ENCODE measurements at regions not wholly inside any gene's neighbourhood (a gene's known extent, or its start where the extent isn't known, plus 50 kb on each side); places are given as distances from the start of the nearest gene placed in this dataset.
"Not testable (repeated sequence)": the region's sequence is repeated elsewhere in the genome, so short reads cannot be mapped to it uniquely, and the experiment has no call there.

DNA sequence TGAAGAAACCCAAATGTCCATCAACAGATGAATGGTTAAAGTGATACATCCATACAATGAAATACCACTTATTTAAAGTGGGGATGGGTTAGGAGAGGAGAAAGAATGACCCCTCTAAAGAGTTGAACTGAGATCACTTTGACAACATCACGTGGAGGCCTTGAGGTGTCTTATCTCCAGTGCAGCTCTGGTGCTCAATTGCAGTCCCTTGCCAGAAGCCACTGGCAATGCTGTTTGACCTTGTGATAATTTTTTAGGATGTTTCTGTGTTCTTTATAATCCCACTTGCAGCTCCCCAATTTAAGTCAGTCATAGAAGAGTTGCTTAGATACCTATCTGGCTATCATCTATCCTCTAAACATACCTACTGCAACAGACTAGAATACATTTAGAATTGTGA, 167.6 kb downstream of the ZNF648 start:
- Histone ChIP-seq H4K5ac (ENCODE audit: low read length) (no peak overlapping the region), H3K4ac (ENCODE audit: low read depth, low read length) (no peak overlapping the region), H2BK5ac (ENCODE audit: low read length) (no peak overlapping the region), H3K4me1 (ENCODE audit: control insufficient read depth, low read depth, low read length) (no peaks in the 10 kb centered on the region), H3K79me1 (ENCODE audit: low read length) (no peaks in the 10 kb centered on the region), H2BK120ac (ENCODE audit: low read depth, low read length) (no peak overlapping the region), H3K23ac (ENCODE audit: low read length) (no peak overlapping the region), H3K27me3 (ENCODE audit: insufficient read depth, low read length, poor library complexity) (no peaks in the 10 kb centered on the region), H3K4me3 (ENCODE audit: low read length) (no peak overlapping the region), H2BK15ac (replicated peaks; ENCODE audit: low read depth) (no peak overlapping the region), H3K27ac (ENCODE audit: low read depth, low read length) (no peak overlapping the region), H3K9ac (ENCODE audit: low read length) (no peak overlapping the region), H3K56ac (ENCODE audit: low read length) (no peak overlapping the region), H4K8ac (ENCODE audit: low read depth, low read length) (no peak overlapping the region), H2AK5ac (ENCODE audit: low read length) (no peak overlapping the region), H3K4me2 (ENCODE audit: low read length) (no peak overlapping the region), H3K36me3 (ENCODE audit: control insufficient read depth, insufficient read depth, low read length) (no peaks in the 10 kb centered on the region), H3K79me2 (ENCODE audit: control insufficient read depth, insufficient read depth, low read length) (no peaks in the 10 kb centered on the region), H3K18ac (ENCODE audit: low read length) (no peak overlapping the region)
- DNase-seq: no peak
- no CpG with 5 or more reads among the region's 1 CpG for WGBS (ENCODE audit: extremely low coverage, insufficient coverage, low lambda C conversion rate)

DNA sequence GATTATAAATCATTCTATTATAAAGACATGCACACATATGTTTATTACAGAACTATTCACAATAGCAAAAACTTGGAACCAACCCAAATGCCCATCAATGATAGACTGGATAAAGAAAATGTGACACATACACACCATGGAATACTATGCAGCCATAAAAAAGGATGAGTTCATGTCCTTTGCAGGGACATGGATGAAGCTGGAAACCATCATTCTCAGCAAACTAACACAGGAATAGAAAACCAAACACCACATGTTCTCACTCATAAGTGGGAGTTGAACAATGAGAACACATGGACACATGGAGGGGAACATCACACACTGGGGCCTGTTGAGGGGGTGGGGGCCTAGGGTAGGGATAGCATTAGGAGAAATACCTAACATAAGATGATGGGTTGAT, 168.4 kb downstream of the ZNF648 start:
- H2BK5ac ChIP-seq (ENCODE audit: low read length); H4K5ac ChIP-seq (ENCODE audit: low read length); H3K79me2 ChIP-seq (ENCODE audit: control insufficient read depth, insufficient read depth, low read length); H3K4me1 ChIP-seq (ENCODE audit: control insufficient read depth, low read depth, low read length); H3K56ac ChIP-seq (ENCODE audit: low read length); H2BK15ac ChIP-seq (replicated peaks; ENCODE audit: low read depth); H4K8ac ChIP-seq (ENCODE audit: low read depth, low read length); H3K9ac ChIP-seq (ENCODE audit: low read length); H3K4me3 ChIP-seq (ENCODE audit: low read length); H2AK5ac ChIP-seq (ENCODE audit: low read length); H3K4me2 ChIP-seq (ENCODE audit: low read length); H3K79me1 ChIP-seq (ENCODE audit: low read length); H3K36me3 ChIP-seq (ENCODE audit: control insufficient read depth, insufficient read depth, low read length); H3K27me3 ChIP-seq (ENCODE audit: insufficient read depth, low read length, poor library complexity); H3K4ac ChIP-seq (ENCODE audit: low read depth, low read length); H3K18ac ChIP-seq (ENCODE audit: low read length); H2BK120ac ChIP-seq (ENCODE audit: low read depth, low read length); H3K23ac ChIP-seq (ENCODE audit: low read length); DNase-seq; H3K27ac ChIP-seq (ENCODE audit: low read depth, low read length): not testable (repeated sequence)

DNA sequence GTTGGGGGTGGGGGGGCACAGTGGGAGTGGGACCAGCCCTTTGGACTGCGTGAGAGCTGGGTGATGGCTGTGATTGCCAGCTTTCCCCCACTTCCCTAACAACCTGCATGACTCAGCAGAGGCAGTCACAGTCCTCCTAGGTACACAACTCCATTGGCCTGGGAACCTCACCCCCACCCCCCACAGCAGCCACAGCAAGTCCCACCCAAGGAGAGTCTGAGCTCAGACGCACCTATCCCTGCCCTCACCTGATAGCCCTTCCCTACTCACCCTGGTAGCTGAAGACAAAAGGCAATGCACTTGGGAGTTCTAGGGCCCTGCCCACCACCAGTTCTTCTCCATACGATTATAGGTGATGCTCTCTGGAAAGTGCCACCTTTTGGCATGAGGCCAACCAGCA, 188.9 kb downstream of the ZNF648 start:
- Histone ChIP-seq H2BK15ac (replicated peaks; ENCODE audit: low read depth) (no peak overlapping the region), H2BK120ac (ENCODE audit: low read depth, low read length) (no peak overlapping the region), H2AK5ac (ENCODE audit: low read length) (no peak overlapping the region), H4K8ac (ENCODE audit: low read depth, low read length) (no peak overlapping the region), H3K9ac (ENCODE audit: low read length) (no peak overlapping the region), H3K27ac (ENCODE audit: low read depth, low read length) (no peak overlapping the region), H4K5ac (ENCODE audit: low read length) (no peak overlapping the region), H3K79me2 (ENCODE audit: control insufficient read depth, insufficient read depth, low read length) (no peaks in the 10 kb centered on the region), H3K23ac (ENCODE audit: low read length) (no peak overlapping the region), H3K56ac (ENCODE audit: low read length) (no peak overlapping the region), H3K4me2 (ENCODE audit: low read length) (no peak overlapping the region), H3K4me1 (ENCODE audit: control insufficient read depth, low read depth, low read length) (no peaks in the 10 kb centered on the region), H3K18ac (ENCODE audit: low read length) (no peak overlapping the region), H2BK5ac (ENCODE audit: low read length) (no peak overlapping the region), H3K27me3 (ENCODE audit: insufficient read depth, low read length, poor library complexity) (no peaks in the 10 kb centered on the region), H3K79me1 (ENCODE audit: low read length) (no peaks in the 10 kb centered on the region), H3K36me3 (ENCODE audit: control insufficient read depth, insufficient read depth, low read length) (no peaks in the 10 kb centered on the region), H3K4me3 (ENCODE audit: low read length) (no peak overlapping the region), H3K4ac (ENCODE audit: low read depth, low read length) (no peak overlapping the region)
- DNase-seq: no peak
- no CpG with 5 or more reads among the region's 3 CpGs for whole genome bisulfite sequencing (ENCODE audit: extremely low coverage, insufficient coverage, low lambda C conversion rate)

DNA sequence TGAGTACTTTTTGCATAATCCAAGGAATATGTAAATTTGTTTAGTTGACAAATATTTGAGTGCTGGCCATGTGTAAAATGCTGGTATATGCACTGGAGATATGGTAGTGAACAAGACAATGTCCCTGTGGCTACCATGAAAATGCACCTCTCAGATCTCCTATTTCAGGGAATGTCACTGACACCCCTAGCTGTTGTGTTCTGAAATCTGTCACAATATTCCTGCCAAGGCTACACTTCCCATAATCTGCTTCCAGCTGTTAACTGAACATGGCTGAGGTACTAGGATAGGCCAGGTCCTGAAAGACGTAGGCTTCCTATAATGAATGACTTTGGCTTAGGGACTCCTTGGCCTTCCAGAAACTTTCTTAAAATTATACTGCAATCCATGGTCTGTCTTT, 197.8 kb downstream of the ZNF648 start:
- H3K23ac ChIP-seq (ENCODE audit: low read length): no peak overlapping the region
- no CpG with 5 or more reads among the region's 1 CpG for WGBS (ENCODE audit: extremely low coverage, insufficient coverage, low lambda C conversion rate)
- no peaks in the 10 kb centered on the region for H3K79me1 ChIP-seq (ENCODE audit: low read length)
- no peak overlapping the region for H2BK5ac ChIP-seq (ENCODE audit: low read length)
- no peak for DNase-seq
- no peaks in the 10 kb centered on the region for H3K27me3 ChIP-seq (ENCODE audit: insufficient read depth, low read length, poor library complexity)
- no peak overlapping the region for H3K18ac ChIP-seq (ENCODE audit: low read length)
- H3K4ac ChIP-seq (ENCODE audit: low read depth, low read length): no peak overlapping the region
- H3K4me2 ChIP-seq (ENCODE audit: low read length): no peak overlapping the region
- H2BK120ac ChIP-seq (ENCODE audit: low read depth, low read length): no peak overlapping the region
- H2AK5ac ChIP-seq (ENCODE audit: low read length): no peak overlapping the region
- no peak overlapping the region for H3K9ac ChIP-seq (ENCODE audit: low read length)
- no peak overlapping the region for H3K27ac ChIP-seq (ENCODE audit: low read depth, low read length)
- no peaks in the 10 kb centered on the region for H3K4me1 ChIP-seq (ENCODE audit: control insufficient read depth, low read depth, low read length)
- H3K4me3 ChIP-seq (ENCODE audit: low read length): no peak overlapping the region
- no peak overlapping the region for H2BK15ac ChIP-seq (replicated peaks; ENCODE audit: low read depth)
- no peaks in the 10 kb centered on the region for H3K36me3 ChIP-seq (ENCODE audit: control insufficient read depth, insufficient read depth, low read length)
- no peak overlapping the region for H3K56ac ChIP-seq (ENCODE audit: low read length)
- no peak overlapping the region for H4K8ac ChIP-seq (ENCODE audit: low read depth, low read length)
- no peak overlapping the region for H4K5ac ChIP-seq (ENCODE audit: low read length)
- H3K79me2 ChIP-seq (ENCODE audit: control insufficient read depth, insufficient read depth, low read length): no peaks in the 10 kb centered on the region

DNA sequence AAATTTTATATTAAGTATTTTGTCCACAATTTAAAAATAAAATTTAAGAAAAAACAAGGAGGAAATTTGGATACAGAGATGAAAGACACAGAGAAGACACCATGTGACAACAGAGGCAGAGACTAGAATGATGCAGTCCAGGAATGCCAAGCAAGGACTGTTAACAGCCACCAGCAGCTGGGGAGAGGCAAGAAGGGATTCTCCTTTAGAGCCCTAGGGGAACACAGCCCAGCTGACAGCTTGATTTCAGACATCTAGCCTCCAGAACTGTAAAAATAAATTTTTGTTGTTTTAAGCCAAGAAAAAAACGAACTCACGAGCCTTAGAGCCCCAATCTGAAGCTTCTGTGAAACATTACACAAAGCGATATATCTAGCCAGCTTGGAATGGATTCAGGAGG, 198.5 kb downstream of the ZNF648 start:
- Histone ChIP-seq H2AK5ac (ENCODE audit: low read length) (no peak overlapping the region), H3K4ac (ENCODE audit: low read depth, low read length) (no peak overlapping the region), H3K79me2 (ENCODE audit: control insufficient read depth, insufficient read depth, low read length) (no peaks in the 10 kb centered on the region), H3K36me3 (ENCODE audit: control insufficient read depth, insufficient read depth, low read length) (no peaks in the 10 kb centered on the region), H2BK120ac (ENCODE audit: low read depth, low read length) (no peak overlapping the region), H3K18ac (ENCODE audit: low read length) (no peak overlapping the region), H3K9ac (ENCODE audit: low read length) (no peak overlapping the region), H3K4me3 (ENCODE audit: low read length) (no peak overlapping the region), H2BK5ac (ENCODE audit: low read length) (no peak overlapping the region), H3K27ac (ENCODE audit: low read depth, low read length) (no peak overlapping the region), H3K4me2 (ENCODE audit: low read length) (no peak overlapping the region), H3K79me1 (ENCODE audit: low read length) (no peaks in the 10 kb centered on the region), H3K56ac (ENCODE audit: low read length) (no peak overlapping the region), H4K5ac (ENCODE audit: low read length) (no peak overlapping the region), H3K27me3 (ENCODE audit: insufficient read depth, low read length, poor library complexity) (no peaks in the 10 kb centered on the region), H3K4me1 (ENCODE audit: control insufficient read depth, low read depth, low read length) (no peaks in the 10 kb centered on the region), H4K8ac (ENCODE audit: low read depth, low read length) (no peak overlapping the region), H2BK15ac (replicated peaks; ENCODE audit: low read depth) (no peak overlapping the region), H3K23ac (ENCODE audit: low read length) (no peak overlapping the region)
- DNase-seq: no peak
- no CpG with 5 or more reads among the region's 3 CpGs for WGBS (ENCODE audit: extremely low coverage, insufficient coverage, low lambda C conversion rate)

DNA sequence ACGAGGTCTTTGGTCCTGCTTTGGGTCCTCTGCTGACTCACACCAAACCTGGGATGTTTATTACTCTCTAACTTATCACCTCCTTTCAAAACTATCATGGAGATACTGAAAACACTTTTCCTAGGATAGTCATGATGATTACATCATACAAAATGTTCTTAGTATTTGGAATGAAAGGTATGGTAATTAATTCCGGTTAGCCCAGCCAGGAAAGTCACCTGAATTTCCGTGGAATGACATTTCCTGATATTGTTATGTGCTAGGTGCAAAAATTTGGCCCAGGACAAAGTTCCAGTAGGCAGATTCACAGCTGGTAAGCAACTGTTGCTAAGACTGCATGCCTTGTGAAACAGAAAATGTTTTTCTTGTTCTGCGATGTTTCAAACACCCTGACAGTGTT, 203.4 kb downstream of the ZNF648 start:
- no CpG with 5 or more reads among the region's 4 CpGs for WGBS (ENCODE audit: extremely low coverage, insufficient coverage, low lambda C conversion rate)

More for the DNA sequence above, 203.4 kb downstream of the ZNF648 start:
- Histone ChIP-seq H3K4me1 (ENCODE audit: control insufficient read depth, low read depth, low read length) (no peaks in the 10 kb centered on the region), H3K56ac (ENCODE audit: low read length) (no peak overlapping the region), H3K79me2 (ENCODE audit: control insufficient read depth, insufficient read depth, low read length) (no peaks in the 10 kb centered on the region), H3K4me2 (ENCODE audit: low read length) (no peak overlapping the region), H3K36me3 (ENCODE audit: control insufficient read depth, insufficient read depth, low read length) (no peaks in the 10 kb centered on the region), H2BK15ac (replicated peaks; ENCODE audit: low read depth) (no peak overlapping the region), H4K8ac (ENCODE audit: low read depth, low read length) (no peak overlapping the region), H3K27ac (ENCODE audit: low read depth, low read length) (no peak overlapping the region), H3K79me1 (ENCODE audit: low read length) (no peaks in the 10 kb centered on the region), H3K4me3 (ENCODE audit: low read length) (no peak overlapping the region), H2BK120ac (ENCODE audit: low read depth, low read length) (no peak overlapping the region), H2AK5ac (ENCODE audit: low read length) (no peak overlapping the region), H2BK5ac (ENCODE audit: low read length) (no peak overlapping the region), H3K23ac (ENCODE audit: low read length) (no peak overlapping the region), H3K18ac (ENCODE audit: low read length) (no peak overlapping the region), H3K9ac (ENCODE audit: low read length) (no peak overlapping the region), H3K27me3 (ENCODE audit: insufficient read depth, low read length, poor library complexity) (no peaks in the 10 kb centered on the region), H4K5ac (ENCODE audit: low read length) (no peak overlapping the region), H3K4ac (ENCODE audit: low read depth, low read length) (no peak overlapping the region)
- no peak for DNase-seq

Data from mesendoderm (in vitro differentiated cells).